Neural progenitor cell (in vitro differentiated cells): ENCODE measurements at regions not wholly inside any gene's neighbourhood (a gene's known extent, or its start where the extent isn't known, plus 50 kb on each side); places are given as distances from the start of the nearest gene placed in this dataset.

Experiments used
- EZH2 ChIP-seq: fragments of 200-600 bp; sonication (generic); IDR thresholded peaks from 2 replicates; pipeline ENCODE4 v1.6.1; 2017; ENCODE audit warnings: antibody characterized with exemption, mild to moderate bottlenecking, moderate library complexity
- EZH2phosphoT487 ChIP-seq: fragments of 200-600 bp; sonication (generic); IDR thresholded peaks from 2 replicates; pipeline ENCODE4 v1.6.1; 2017; ENCODE audit warnings: antibody characterized with exemption
- TF ChIP-seq, protein P1 (sequence below): fragments of 200-600 bp; sonication (generic); IDR thresholded peaks from 2 replicates; pipeline ENCODE4 v1.5.1; 2017; ENCODE audit warnings: antibody characterized with exemption, mild to moderate bottlenecking

DNA sequence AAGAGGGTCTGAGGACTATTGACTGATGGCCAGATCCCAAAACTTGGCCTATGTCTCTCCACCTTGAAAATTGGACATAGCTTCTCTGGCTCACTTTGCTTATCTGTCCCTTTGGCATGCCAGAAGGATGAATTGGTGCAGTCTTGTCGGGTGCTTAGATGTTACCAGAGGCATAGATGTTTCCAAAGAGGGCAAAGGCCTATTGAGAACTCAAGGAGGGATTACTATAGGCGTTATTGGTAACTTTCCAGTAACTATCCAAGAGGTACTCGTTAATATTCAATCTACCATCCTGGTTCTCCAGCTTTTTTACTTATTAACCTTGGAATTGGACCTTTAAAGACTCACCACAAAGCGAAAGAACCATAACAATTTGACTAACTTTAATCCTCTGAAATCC lies 368.3 kb upstream of the ESRRG start:
- TF ChIP-seq, protein P1, sequence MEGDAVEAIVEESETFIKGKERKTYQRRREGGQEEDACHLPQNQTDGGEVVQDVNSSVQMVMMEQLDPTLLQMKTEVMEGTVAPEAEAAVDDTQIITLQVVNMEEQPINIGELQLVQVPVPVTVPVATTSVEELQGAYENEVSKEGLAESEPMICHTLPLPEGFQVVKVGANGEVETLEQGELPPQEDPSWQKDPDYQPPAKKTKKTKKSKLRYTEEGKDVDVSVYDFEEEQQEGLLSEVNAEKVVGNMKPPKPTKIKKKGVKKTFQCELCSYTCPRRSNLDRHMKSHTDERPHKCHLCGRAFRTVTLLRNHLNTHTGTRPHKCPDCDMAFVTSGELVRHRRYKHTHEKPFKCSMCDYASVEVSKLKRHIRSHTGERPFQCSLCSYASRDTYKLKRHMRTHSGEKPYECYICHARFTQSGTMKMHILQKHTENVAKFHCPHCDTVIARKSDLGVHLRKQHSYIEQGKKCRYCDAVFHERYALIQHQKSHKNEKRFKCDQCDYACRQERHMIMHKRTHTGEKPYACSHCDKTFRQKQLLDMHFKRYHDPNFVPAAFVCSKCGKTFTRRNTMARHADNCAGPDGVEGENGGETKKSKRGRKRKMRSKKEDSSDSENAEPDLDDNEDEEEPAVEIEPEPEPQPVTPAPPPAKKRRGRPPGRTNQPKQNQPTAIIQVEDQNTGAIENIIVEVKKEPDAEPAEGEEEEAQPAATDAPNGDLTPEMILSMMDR: no peak
- TF ChIP-seq EZH2: no peak
- TF ChIP-seq EZH2phosphoT487: no peak
